ENCODE measurements at regions not wholly inside any gene's neighbourhood (a gene's known extent, or its start where the extent isn't known, plus 50 kb on each side); places are given as distances from the start of the nearest gene placed in this dataset.

GRCh38 chr5:8350644-8351339, 481.8 kb downstream of the MTRR start:
- no peak for ATAC-seq
- DNase-seq (ENCODE audit: low read depth, low spot score), result no peak
- Histone ChIP-seq H3K9ac (ENCODE audit: control insufficient read depth, insufficient read depth, low read length) (no peak overlapping the region), H3K36me3 (ENCODE audit: control insufficient read depth in 2 of 2, insufficient read depth in 2 of 2, low read length in 1 of 2) (no peaks in the 10 kb centered on the region), H3K27me3 (replicated peaks in 1 of 2; ENCODE audit: control insufficient read depth in 2 of 2, insufficient read depth in 2 of 2, low read length in 1 of 2) (no peaks in the 10 kb centered on the region), H3K4me2 (ENCODE audit: control insufficient read depth, insufficient read depth) (no peak overlapping the region), H3K9me3 (replicated peaks; ENCODE audit: control insufficient read depth, insufficient read depth, low read length) (no peaks in the 10 kb centered on the region), H2AFZ (ENCODE audit: control insufficient read depth, low read depth, low read length) (no peak overlapping the region), H4K20me1 (ENCODE audit: control insufficient read depth, insufficient read depth) (no peaks in the 10 kb centered on the region), H3K4me3 (no peak overlapping the region), H3K4me1 (ENCODE audit: control insufficient read depth, insufficient read depth, low read length) (0 out of 2 replicates have a peak, but pooled peaks cover 2% of the 10 kb centered on the region), H3K79me2 (ENCODE audit: control insufficient read depth, insufficient read depth, low read length) (no peaks in the 10 kb centered on the region), H3K27ac (ENCODE audit: control insufficient read depth, insufficient read depth) (no peak overlapping the region)
- WGBS (ENCODE audit: insufficient coverage, insufficient replicate concordance, low lambda C conversion rate, missing lambda C conversion rate), result 42% methylated on average over 6 of the region's 6 CpGs
- no TSS peak for BruUV-seq (replicated peaks)
- in situ Hi-C loops (cut with MboI), result no loop called here
- ChIA-PET RAD21 (ENCODE audit: unreplicated experiment) (no interaction called here), SMC1A (ENCODE audit: uncharacterized antibody, unreplicated experiment) (interaction anchor here (1.3 kb wide), 1 partner anchor 10 kb away, joined by 4 read pairs; no protein-coding TSS in a partner anchor), CTCF (no interaction called here), POLR2A (no interaction called here)
- intact Hi-C loops (cut with micrococcal nuclease; ENCODE audit: unreplicated experiment), result no loop called here
- TF ChIP-seq ZSCAN29 (IDR thresholded peaks at IDR 0.05), result no peak
- TF ChIP-seq MEF2A (IDR thresholded peaks at IDR 0.05; ENCODE audit: insufficient read depth, low read depth, low read length), result no peak
- no peak for TF ChIP-seq SPI1 (IDR thresholded peaks at IDR 0.05; ENCODE audit: borderline replicate concordance, insufficient read depth, low read depth, low read length)
- TF ChIP-seq TCF12 (IDR thresholded peaks at IDR 0.05; ENCODE audit: low read depth, low read length), result no peak
- no peak for TF ChIP-seq USF2 (IDR thresholded peaks at IDR 0.05; ENCODE audit: borderline replicate concordance, low read depth, low read length)
- no peak for TF ChIP-seq SKIL (IDR thresholded peaks at IDR 0.05; ENCODE audit: low read depth, poor library complexity, severe bottlenecking)
- TF ChIP-seq EED (IDR thresholded peaks at IDR 0.05; ENCODE audit: low read depth), result no peak
- TF ChIP-seq BACH1 (IDR thresholded peaks at IDR 0.05; ENCODE audit: borderline replicate concordance), result no peak
- no peak for TF ChIP-seq ZNF24 (IDR thresholded peaks at IDR 0.05)
- TF ChIP-seq PAX8 (IDR thresholded peaks at IDR 0.05), result no peak
- no peak for TF ChIP-seq EP300 (IDR thresholded peaks at IDR 0.05; ENCODE audit: borderline replicate concordance in 1 of 2, control insufficient read depth in 1 of 2, low read depth in 2 of 2, low read length in 2 of 2)
- no peak for FAIRE-seq

All from GM12878 (cell line).